ENCODE measurements at regions not wholly inside any gene's neighbourhood (a gene's known extent, or its start where the extent isn't known, plus 50 kb on each side); places are given as distances from the start of the nearest gene placed in this dataset.

GRCh38 chr18:10131460-10132395 lies 217.9 kb downstream of the VAPA start:
- peak overlapping the region; percentile 33 for H3K4me3 ChIP-seq (ENCODE audit: low read depth, low read length)
- H3K9me3 ChIP-seq (ENCODE audit: control insufficient read depth, insufficient read depth, low read depth, low read length), result no peaks in the 10 kb centered on the region
- POLR2A ChIA-PET, result interaction anchor here (0.5 to 1.6 kb wide), 5 partner anchors 9 to 1331 kb away, joined by 3 to 5 read pairs (median 5); no protein-coding TSS in a partner anchor
- H3K36me3 ChIP-seq (ENCODE audit: control insufficient read depth in 2 of 2, insufficient read depth in 1 of 2, low read length in 2 of 2), result no peaks in the 10 kb centered on the region
- peak overlapping the region; percentile 56; the same call in 1 of the 2 replicates for H3K27ac ChIP-seq (ENCODE audit: extremely low read depth, low read depth, low read length)
- H3K4me1 ChIP-seq (ENCODE audit: control insufficient read depth, insufficient read depth, low read length), result peaks cover 9% of the 10 kb centered on the region
- CTCF ChIA-PET, result interaction anchor here (0.6 to 1.7 kb wide), 6 partner anchors 9 to 422 kb away, joined by 3 to 7 read pairs (median 4); no protein-coding TSS in a partner anchor
- TF ChIP-seq, protein P1, sequence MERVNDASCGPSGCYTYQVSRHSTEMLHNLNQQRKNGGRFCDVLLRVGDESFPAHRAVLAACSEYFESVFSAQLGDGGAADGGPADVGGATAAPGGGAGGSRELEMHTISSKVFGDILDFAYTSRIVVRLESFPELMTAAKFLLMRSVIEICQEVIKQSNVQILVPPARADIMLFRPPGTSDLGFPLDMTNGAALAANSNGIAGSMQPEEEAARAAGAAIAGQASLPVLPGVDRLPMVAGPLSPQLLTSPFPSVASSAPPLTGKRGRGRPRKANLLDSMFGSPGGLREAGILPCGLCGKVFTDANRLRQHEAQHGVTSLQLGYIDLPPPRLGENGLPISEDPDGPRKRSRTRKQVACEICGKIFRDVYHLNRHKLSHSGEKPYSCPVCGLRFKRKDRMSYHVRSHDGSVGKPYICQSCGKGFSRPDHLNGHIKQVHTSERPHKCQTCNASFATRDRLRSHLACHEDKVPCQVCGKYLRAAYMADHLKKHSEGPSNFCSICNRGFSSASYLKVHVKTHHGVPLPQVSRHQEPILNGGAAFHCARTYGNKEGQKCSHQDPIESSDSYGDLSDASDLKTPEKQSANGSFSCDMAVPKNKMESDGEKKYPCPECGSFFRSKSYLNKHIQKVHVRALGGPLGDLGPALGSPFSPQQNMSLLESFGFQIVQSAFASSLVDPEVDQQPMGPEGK (tag by site-specific recombination; IDR thresholded peaks at IDR 0.05), result peak; percentile 34
- TF ChIP-seq GLIS1 (tag by site-specific recombination; IDR thresholded peaks at IDR 0.05), result peak; percentile 85
- TF ChIP-seq ZNF777 (tag by site-specific recombination; IDR thresholded peaks at IDR 0.05; ENCODE audit: borderline replicate concordance), result no peak
- TF ChIP-seq ZNF148 (tag by site-specific recombination; IDR thresholded peaks at IDR 0.05; ENCODE audit: borderline replicate concordance), result no peak
- TF ChIP-seq ZBTB20 (tag by site-specific recombination; IDR thresholded peaks at IDR 0.05), result peak; percentile 22; the same call in 1 of the 2 replicates
- TF ChIP-seq ZBTB17 (tag by site-specific recombination; IDR thresholded peaks at IDR 0.05), result 0 out of 2 replicates have a peak, but pooled peaks have one; percentile 19
- no peak for TF ChIP-seq ZNF114 (tag by site-specific recombination; IDR thresholded peaks at IDR 0.05)
- no peak for TF ChIP-seq PRDM2 (tag by site-specific recombination; IDR thresholded peaks at IDR 0.05; ENCODE audit: borderline replicate concordance)
- TF ChIP-seq ZNF335 (tag by site-specific recombination; conservative IDR thresholded peaks at IDR 0.05), result peak; percentile 89
- TF ChIP-seq ZNF561 (tag by site-specific recombination; IDR thresholded peaks at IDR 0.05; ENCODE audit: borderline replicate concordance), result no peak
- peak; percentile 26; the same call in 1 of the 2 replicates for TF ChIP-seq KLF1 (tag by site-specific recombination; IDR thresholded peaks at IDR 0.05)
- TF ChIP-seq EGR2 (tag by site-specific recombination; IDR thresholded peaks at IDR 0.05; ENCODE audit: low read depth), result 0 out of 2 replicates have a peak, but pooled peaks have one; percentile 26
- 0 out of 2 replicates have a peak, but pooled peaks have one; percentile 7 for TF ChIP-seq ZXDB (tag by site-specific recombination; IDR thresholded peaks at IDR 0.05)
- TF ChIP-seq GLIS2 (tag by site-specific recombination; IDR thresholded peaks at IDR 0.05), result peak; percentile 62; the same call in 1 of the 2 replicates
- TF ChIP-seq ZNF664 (tag by site-specific recombination; IDR thresholded peaks at IDR 0.05), result peak; percentile 35; the same call in 1 of the 2 replicates
- peak; percentile 86 for TF ChIP-seq ZIC2 (tag by site-specific recombination; IDR thresholded peaks at IDR 0.05)
- TF ChIP-seq SP3 (tag by site-specific recombination; IDR thresholded peaks at IDR 0.05), result 0 out of 2 replicates have a peak, but pooled peaks have one; percentile 8
- peak; percentile 62; the same call in 1 of the 2 replicates for TF ChIP-seq TCF7L2 (IDR thresholded peaks at IDR 0.05; ENCODE audit: borderline replicate concordance, low read depth, low read length)
- TF ChIP-seq OVOL3 (tag by site-specific recombination; IDR thresholded peaks at IDR 0.05), result no peak
- TF ChIP-seq ZSCAN30 (tag by site-specific recombination; IDR thresholded peaks at IDR 0.05), result peak; percentile 73
- TF ChIP-seq, protein P2, sequence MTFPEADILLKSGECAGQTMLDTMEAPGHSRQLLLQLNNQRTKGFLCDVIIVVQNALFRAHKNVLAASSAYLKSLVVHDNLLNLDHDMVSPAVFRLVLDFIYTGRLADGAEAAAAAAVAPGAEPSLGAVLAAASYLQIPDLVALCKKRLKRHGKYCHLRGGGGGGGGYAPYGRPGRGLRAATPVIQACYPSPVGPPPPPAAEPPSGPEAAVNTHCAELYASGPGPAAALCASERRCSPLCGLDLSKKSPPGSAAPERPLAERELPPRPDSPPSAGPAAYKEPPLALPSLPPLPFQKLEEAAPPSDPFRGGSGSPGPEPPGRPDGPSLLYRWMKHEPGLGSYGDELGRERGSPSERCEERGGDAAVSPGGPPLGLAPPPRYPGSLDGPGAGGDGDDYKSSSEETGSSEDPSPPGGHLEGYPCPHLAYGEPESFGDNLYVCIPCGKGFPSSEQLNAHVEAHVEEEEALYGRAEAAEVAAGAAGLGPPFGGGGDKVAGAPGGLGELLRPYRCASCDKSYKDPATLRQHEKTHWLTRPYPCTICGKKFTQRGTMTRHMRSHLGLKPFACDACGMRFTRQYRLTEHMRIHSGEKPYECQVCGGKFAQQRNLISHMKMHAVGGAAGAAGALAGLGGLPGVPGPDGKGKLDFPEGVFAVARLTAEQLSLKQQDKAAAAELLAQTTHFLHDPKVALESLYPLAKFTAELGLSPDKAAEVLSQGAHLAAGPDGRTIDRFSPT (tag by site-specific recombination; IDR thresholded peaks at IDR 0.05), result no peak
- TF ChIP-seq FEZF1 (tag by site-specific recombination; IDR thresholded peaks at IDR 0.05), result peak; percentile 35
- no peak for TF ChIP-seq ZNF211 (tag by site-specific recombination; IDR thresholded peaks at IDR 0.05; ENCODE audit: low read depth)
